HUES48 (cell line): ENCODE measurements at regions not wholly inside any gene's neighbourhood (a gene's known extent, or its start where the extent isn't known, plus 50 kb on each side); places are given as distances from the start of the nearest gene placed in this dataset.

ENCODE experiments used
- H3K27ac ChIP-seq: one replicate; pipeline ENCODE4 v1.7.0; 2013; ENCODE audit warnings: low read depth, low read length, inconsistent platforms
- H3K27me3 ChIP-seq: 2 replicates; pipeline ENCODE4 v1.6.1; 2013; ENCODE audit warnings: mild to moderate bottlenecking, low read length; ENCODE audit not compliant: control insufficient read depth, insufficient read depth
- H3K36me3 ChIP-seq: 2 replicates; pipeline ENCODE4 v1.6.1; 2013; ENCODE audit warnings: low read length; ENCODE audit not compliant: control insufficient read depth, insufficient read depth
- H3K4me1 ChIP-seq: 2 replicates; pipeline ENCODE4 v1.6.1; 2013; ENCODE audit warnings: mild to moderate bottlenecking, low read length; ENCODE audit not compliant: control insufficient read depth, insufficient read depth
- H3K4me3 ChIP-seq: 2 replicates; pipeline ENCODE4 v1.5.1; 2013; ENCODE audit warnings: mild to moderate bottlenecking, low read depth, low read length
- H3K9ac ChIP-seq: 2 replicates; pipeline ENCODE4 v1.6.1; 2013; ENCODE audit warnings: mild to moderate bottlenecking, low read depth, low read length, moderate library complexity
- H3K9me3 ChIP-seq: 2 replicates; pipeline ENCODE4 v1.6.1; 2013; ENCODE audit warnings: low read length; ENCODE audit not compliant: control insufficient read depth, insufficient read depth

GRCh38 chr3:150158943-150159625 lies 188.4 kb upstream of the PFN2 start:
- H3K9me3 ChIP-seq = no peaks in the 10 kb centered on the region
- H3K27ac ChIP-seq = no peak overlapping the region
- no peaks in the 10 kb centered on the region for H3K36me3 ChIP-seq
- H3K4me3 ChIP-seq = no peak overlapping the region
- no peak overlapping the region for H3K9ac ChIP-seq
- H3K27me3 ChIP-seq = no peaks in the 10 kb centered on the region
- no peaks in the 10 kb centered on the region for H3K4me1 ChIP-seq

GRCh38 chr3:150152567-150152966 lies 181.9 kb upstream of the PFN2 start:
- Histone ChIP-seq H3K9ac (no peak overlapping the region), H3K4me1 (peaks cover 2% of the 10 kb centered on the region; the same call in 1 of the 2 replicates), H3K27ac (no peak overlapping the region), H3K36me3 (no peaks in the 10 kb centered on the region), H3K27me3 (no peaks in the 10 kb centered on the region), H3K4me3 (no peak overlapping the region), H3K9me3 (no peaks in the 10 kb centered on the region)

GRCh38 chr3:150150633-150151032 lies 179.9 kb upstream of the PFN2 start:
- H3K27me3 ChIP-seq = no peaks in the 10 kb centered on the region
- no peak overlapping the region for H3K27ac ChIP-seq
- H3K4me1 ChIP-seq = peaks cover 4% of the 10 kb centered on the region; the same call in 1 of the 2 replicates
- no peaks in the 10 kb centered on the region for H3K36me3 ChIP-seq
- no peaks in the 10 kb centered on the region for H3K9me3 ChIP-seq
- H3K9ac ChIP-seq = no peak overlapping the region
- no peak overlapping the region for H3K4me3 ChIP-seq

GRCh38 chr3:150149651-150150051 lies 179.0 kb upstream of the PFN2 start:
- Histone ChIP-seq H3K27ac (no peak overlapping the region), H3K36me3 (no peaks in the 10 kb centered on the region), H3K9ac (no peak overlapping the region), H3K4me1 (peaks cover 4% of the 10 kb centered on the region; the same call in 1 of the 2 replicates), H3K4me3 (no peak overlapping the region), H3K27me3 (no peaks in the 10 kb centered on the region), H3K9me3 (no peaks in the 10 kb centered on the region)

- H3K9me3 ChIP-seq = no peaks in the 10 kb centered on the region
- no peak overlapping the region for H3K27ac ChIP-seq
- no peaks in the 10 kb centered on the region for H3K27me3 ChIP-seq
- H3K4me1 ChIP-seq = peaks cover 4% of the 10 kb centered on the region; the same call in 1 of the 2 replicates
- no peaks in the 10 kb centered on the region for H3K36me3 ChIP-seq
- no peak overlapping the region for H3K9ac ChIP-seq
- H3K4me3 ChIP-seq = no peak overlapping the region
These were observed 177.5 kb upstream of the PFN2 start for GRCh38 chr3:150148227-150148626.

- H3K36me3 ChIP-seq = no peaks in the 10 kb centered on the region
- no peaks in the 10 kb centered on the region for H3K27me3 ChIP-seq
- no peak overlapping the region for H3K9ac ChIP-seq
- H3K4me1 ChIP-seq = peaks cover 4% of the 10 kb centered on the region; the same call in 1 of the 2 replicates
- no peak overlapping the region for H3K27ac ChIP-seq
- no peak overlapping the region for H3K4me3 ChIP-seq
- H3K9me3 ChIP-seq = no peaks in the 10 kb centered on the region
These were observed 177.1 kb upstream of the PFN2 start for GRCh38 chr3:150147776-150148175.

- no peak overlapping the region for H3K27ac ChIP-seq
- H3K27me3 ChIP-seq = no peaks in the 10 kb centered on the region
- H3K9ac ChIP-seq = no peak overlapping the region
- no peaks in the 10 kb centered on the region for H3K36me3 ChIP-seq
- no peaks in the 10 kb centered on the region for H3K9me3 ChIP-seq
- H3K4me3 ChIP-seq = no peak overlapping the region
- peaks cover 4% of the 10 kb centered on the region; the same call in 1 of the 2 replicates for H3K4me1 ChIP-seq
These were observed 176.5 kb upstream of the PFN2 start for GRCh38 chr3:150146991-150147761.

- Histone ChIP-seq H3K9ac (no peak overlapping the region), H3K27ac (no peak overlapping the region), H3K9me3 (no peaks in the 10 kb centered on the region), H3K4me3 (no peak overlapping the region), H3K27me3 (no peaks in the 10 kb centered on the region), H3K36me3 (no peaks in the 10 kb centered on the region), H3K4me1 (peaks cover 4% of the 10 kb centered on the region; the same call in 1 of the 2 replicates)
These were observed 175.0 kb upstream of the PFN2 start for GRCh38 chr3:150145659-150146058.

- H3K27me3 ChIP-seq = no peaks in the 10 kb centered on the region
- H3K4me3 ChIP-seq = no peak overlapping the region
- no peaks in the 10 kb centered on the region for H3K36me3 ChIP-seq
- H3K9me3 ChIP-seq = no peaks in the 10 kb centered on the region
- peaks cover 4% of the 10 kb centered on the region; the same call in 1 of the 2 replicates for H3K4me1 ChIP-seq
- no peak overlapping the region for H3K27ac ChIP-seq
- no peak overlapping the region for H3K9ac ChIP-seq
These were observed 173.6 kb upstream of the PFN2 start for GRCh38 chr3:150144191-150144708.

- no peak overlapping the region for H3K9ac ChIP-seq
- no peaks in the 10 kb centered on the region for H3K9me3 ChIP-seq
- H3K36me3 ChIP-seq = no peaks in the 10 kb centered on the region
- H3K27me3 ChIP-seq = no peaks in the 10 kb centered on the region
- no peak overlapping the region for H3K4me3 ChIP-seq
- no peak overlapping the region for H3K27ac ChIP-seq
- peaks cover 4% of the 10 kb centered on the region; the same call in 1 of the 2 replicates for H3K4me1 ChIP-seq
These were observed 172.2 kb upstream of the PFN2 start for GRCh38 chr3:150142936-150143335.

GRCh38 chr3:150141790-150142326 lies 171.2 kb upstream of the PFN2 start:
- no peaks in the 10 kb centered on the region for H3K4me1 ChIP-seq
- H3K9me3 ChIP-seq = no peaks in the 10 kb centered on the region
- H3K36me3 ChIP-seq = no peaks in the 10 kb centered on the region
- no peak overlapping the region for H3K9ac ChIP-seq
- no peak overlapping the region for H3K4me3 ChIP-seq
- H3K27ac ChIP-seq = no peak overlapping the region
- H3K27me3 ChIP-seq = no peaks in the 10 kb centered on the region
